ENCODE measurements at regions not wholly inside any gene's neighbourhood (a gene's known extent, or its start where the extent isn't known, plus 50 kb on each side); places are given as distances from the start of the nearest gene placed in this dataset.

DNA sequence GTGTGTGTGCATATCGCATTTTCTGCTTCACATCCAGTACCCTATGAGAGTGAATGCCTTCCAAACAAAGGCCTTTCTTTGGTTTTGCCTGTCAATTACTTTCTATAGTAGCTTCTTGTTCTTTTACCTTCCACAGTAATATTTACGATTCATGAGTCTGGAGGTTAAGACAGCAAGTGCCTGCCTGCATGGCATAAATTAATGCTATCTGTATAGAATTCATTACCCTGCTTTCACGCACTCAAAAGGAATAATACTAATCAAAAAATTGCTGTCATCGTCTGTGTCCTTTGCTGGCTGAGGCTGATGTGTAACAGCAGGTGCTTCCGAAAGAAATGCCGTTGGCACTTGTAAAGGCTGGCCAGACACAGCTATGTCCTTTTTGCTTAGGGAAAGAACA is 1304.4 kb upstream of the CDH6 start:
- Histone ChIP-seq H3K27me3 (ENCODE audit: insufficient read depth, low read length, poor library complexity) (no peaks in the 10 kb centered on the region), H2AFZ (ENCODE audit: low read depth, low read length) (no peak overlapping the region), H3K4me3 (ENCODE audit: low read depth in 1 of 2, low read length in 2 of 2) (no peak overlapping the region), H3K79me2 (ENCODE audit: insufficient read depth, low read length) (no peaks in the 10 kb centered on the region), H3K4me2 (ENCODE audit: insufficient read depth, low read length) (no peak overlapping the region), H3K4me1 (ENCODE audit: insufficient read depth, low read length) (no peaks in the 10 kb centered on the region), H3K36me3 (ENCODE audit: insufficient read depth, low read length) (no peaks in the 10 kb centered on the region), H4K20me1 (ENCODE audit: insufficient read depth, low read length) (no peaks in the 10 kb centered on the region), H3K9ac (ENCODE audit: low read depth, low read length) (no peak overlapping the region), H3K9me3 (ENCODE audit: insufficient read depth, low read length, severe bottlenecking) (no peaks in the 10 kb centered on the region), H3K27ac (ENCODE audit: low read length) (no peak overlapping the region)
- DNase-seq: no peak
- no peak for TF ChIP-seq EZH2 (IDR thresholded peaks at IDR 0.05; ENCODE audit: borderline replicate concordance, low read depth, low read length, severe bottlenecking)
- TF ChIP-seq, protein P1, sequence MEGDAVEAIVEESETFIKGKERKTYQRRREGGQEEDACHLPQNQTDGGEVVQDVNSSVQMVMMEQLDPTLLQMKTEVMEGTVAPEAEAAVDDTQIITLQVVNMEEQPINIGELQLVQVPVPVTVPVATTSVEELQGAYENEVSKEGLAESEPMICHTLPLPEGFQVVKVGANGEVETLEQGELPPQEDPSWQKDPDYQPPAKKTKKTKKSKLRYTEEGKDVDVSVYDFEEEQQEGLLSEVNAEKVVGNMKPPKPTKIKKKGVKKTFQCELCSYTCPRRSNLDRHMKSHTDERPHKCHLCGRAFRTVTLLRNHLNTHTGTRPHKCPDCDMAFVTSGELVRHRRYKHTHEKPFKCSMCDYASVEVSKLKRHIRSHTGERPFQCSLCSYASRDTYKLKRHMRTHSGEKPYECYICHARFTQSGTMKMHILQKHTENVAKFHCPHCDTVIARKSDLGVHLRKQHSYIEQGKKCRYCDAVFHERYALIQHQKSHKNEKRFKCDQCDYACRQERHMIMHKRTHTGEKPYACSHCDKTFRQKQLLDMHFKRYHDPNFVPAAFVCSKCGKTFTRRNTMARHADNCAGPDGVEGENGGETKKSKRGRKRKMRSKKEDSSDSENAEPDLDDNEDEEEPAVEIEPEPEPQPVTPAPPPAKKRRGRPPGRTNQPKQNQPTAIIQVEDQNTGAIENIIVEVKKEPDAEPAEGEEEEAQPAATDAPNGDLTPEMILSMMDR (IDR thresholded peaks at IDR 0.05; ENCODE audit: borderline replicate concordance, extremely low read depth, low read length, poor library complexity, severe bottlenecking): no peak
- ATAC-seq (ENCODE audit: insufficient read depth, low read depth): no peak

DNA sequence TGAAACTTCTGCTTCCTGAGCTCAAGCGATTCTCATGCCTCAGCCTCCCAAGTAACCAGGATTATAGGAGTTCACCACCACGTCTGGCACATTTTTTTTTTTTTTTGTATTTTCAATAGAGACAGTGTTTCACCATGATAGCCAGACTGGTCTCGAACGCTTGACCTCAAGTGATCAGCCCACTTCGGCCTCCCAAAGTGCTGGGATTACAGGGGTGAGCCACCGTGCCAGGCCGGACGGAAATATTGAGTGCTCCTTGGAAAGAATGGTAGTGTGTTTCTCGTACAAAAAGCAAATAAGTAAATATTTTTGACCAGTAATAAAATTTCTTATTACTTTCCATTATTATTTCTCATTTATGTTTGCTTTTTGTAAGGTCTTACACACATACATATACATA is 1307.9 kb upstream of the CDH6 start:
- no peaks in the 10 kb centered on the region for H3K9me3 ChIP-seq (ENCODE audit: insufficient read depth, low read length, severe bottlenecking)
- H3K9ac ChIP-seq (ENCODE audit: low read depth, low read length): no peak overlapping the region
- no peak for TF ChIP-seq EZH2 (IDR thresholded peaks at IDR 0.05; ENCODE audit: borderline replicate concordance, low read depth, low read length, severe bottlenecking)
- TF ChIP-seq, protein P1 (IDR thresholded peaks at IDR 0.05; ENCODE audit: borderline replicate concordance, extremely low read depth, low read length, poor library complexity, severe bottlenecking): no peak
- no peak overlapping the region for H3K4me3 ChIP-seq (ENCODE audit: low read depth in 1 of 2, low read length in 2 of 2)
- H3K36me3 ChIP-seq (ENCODE audit: insufficient read depth, low read length): no peaks in the 10 kb centered on the region
- H3K4me1 ChIP-seq (ENCODE audit: insufficient read depth, low read length): no peaks in the 10 kb centered on the region
- no peak overlapping the region for H3K4me2 ChIP-seq (ENCODE audit: insufficient read depth, low read length)
- H3K27me3 ChIP-seq (ENCODE audit: insufficient read depth, low read length, poor library complexity): no peaks in the 10 kb centered on the region
- ATAC-seq (ENCODE audit: insufficient read depth, low read depth): no peak
- DNase-seq: no peak
- no peaks in the 10 kb centered on the region for H4K20me1 ChIP-seq (ENCODE audit: insufficient read depth, low read length)
- no peak overlapping the region for H2AFZ ChIP-seq (ENCODE audit: low read depth, low read length)
- no peaks in the 10 kb centered on the region for H3K79me2 ChIP-seq (ENCODE audit: insufficient read depth, low read length)
- H3K27ac ChIP-seq (ENCODE audit: low read length): no peak overlapping the region

DNA sequence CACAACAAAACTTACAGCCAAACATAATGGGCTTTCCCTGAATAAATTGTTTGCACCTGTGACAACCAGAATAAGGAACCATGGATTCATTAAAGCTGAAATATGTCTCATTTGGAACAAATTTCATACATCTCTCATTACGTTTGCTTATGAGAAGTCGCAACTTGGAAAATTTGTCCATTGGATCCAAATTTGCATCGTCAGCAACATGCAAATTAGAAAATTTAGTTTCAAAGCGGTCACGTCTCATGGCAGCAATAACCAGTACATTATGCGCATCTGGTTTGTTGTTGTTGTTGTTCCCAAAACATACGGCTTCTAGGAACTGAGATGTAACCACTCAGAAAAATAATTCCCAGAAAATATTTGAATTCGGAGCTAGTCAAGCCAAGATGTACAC is 1311.5 kb upstream of the CDH6 start:
- ATAC-seq (ENCODE audit: insufficient read depth, low read depth) (no peak), DNase-seq (no peak)
- Histone ChIP-seq H3K79me2 (ENCODE audit: insufficient read depth, low read length) (no peaks in the 10 kb centered on the region), H3K27me3 (ENCODE audit: insufficient read depth, low read length, poor library complexity) (no peaks in the 10 kb centered on the region), H3K36me3 (ENCODE audit: insufficient read depth, low read length) (no peaks in the 10 kb centered on the region), H3K4me2 (ENCODE audit: insufficient read depth, low read length) (no peak overlapping the region), H3K4me3 (ENCODE audit: low read depth in 1 of 2, low read length in 2 of 2) (no peak overlapping the region), H2AFZ (ENCODE audit: low read depth, low read length) (no peak overlapping the region), H3K27ac (ENCODE audit: low read length) (no peak overlapping the region), H3K9ac (ENCODE audit: low read depth, low read length) (no peak overlapping the region), H3K9me3 (ENCODE audit: insufficient read depth, low read length, severe bottlenecking) (no peaks in the 10 kb centered on the region), H3K4me1 (ENCODE audit: insufficient read depth, low read length) (no peaks in the 10 kb centered on the region), H4K20me1 (ENCODE audit: insufficient read depth, low read length) (no peaks in the 10 kb centered on the region)
- TF ChIP-seq, protein P1 (IDR thresholded peaks at IDR 0.05; ENCODE audit: borderline replicate concordance, extremely low read depth, low read length, poor library complexity, severe bottlenecking): no peak
- TF ChIP-seq EZH2 (IDR thresholded peaks at IDR 0.05; ENCODE audit: borderline replicate concordance, low read depth, low read length, severe bottlenecking): no peak

DNA sequence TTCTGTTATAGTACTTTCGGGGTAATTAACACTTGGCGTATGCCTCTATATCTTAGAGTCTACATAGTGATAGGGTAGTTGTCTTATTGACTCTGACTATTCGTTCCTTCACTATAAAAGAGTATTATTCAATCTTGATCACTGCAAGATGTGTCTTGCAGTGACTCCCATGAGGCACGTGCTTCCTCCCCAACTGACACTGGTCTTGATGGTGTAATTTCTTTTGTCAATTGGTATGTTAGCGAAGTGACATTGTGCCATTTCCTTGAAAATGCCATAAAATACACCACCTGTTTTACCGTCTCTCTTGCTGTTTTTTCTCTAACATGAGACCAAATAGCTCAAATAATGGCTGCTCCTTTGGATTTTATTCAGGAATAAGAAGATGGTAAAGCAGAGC is 1314.1 kb upstream of the CDH6 start:
- H3K36me3 ChIP-seq (ENCODE audit: insufficient read depth, low read length): no peaks in the 10 kb centered on the region
- H3K27ac ChIP-seq (ENCODE audit: low read length): no peak overlapping the region
- H3K27me3 ChIP-seq (ENCODE audit: insufficient read depth, low read length, poor library complexity): no peaks in the 10 kb centered on the region
- no peak for DNase-seq
- H2AFZ ChIP-seq (ENCODE audit: low read depth, low read length): no peak overlapping the region
- no peak overlapping the region for H3K9ac ChIP-seq (ENCODE audit: low read depth, low read length)
- no peaks in the 10 kb centered on the region for H3K79me2 ChIP-seq (ENCODE audit: insufficient read depth, low read length)
- TF ChIP-seq, protein P1 (IDR thresholded peaks at IDR 0.05; ENCODE audit: borderline replicate concordance, extremely low read depth, low read length, poor library complexity, severe bottlenecking): no peak
- TF ChIP-seq EZH2 (IDR thresholded peaks at IDR 0.05; ENCODE audit: borderline replicate concordance, low read depth, low read length, severe bottlenecking): no peak
- H3K9me3 ChIP-seq (ENCODE audit: insufficient read depth, low read length, severe bottlenecking): no peaks in the 10 kb centered on the region
- no peak overlapping the region for H3K4me2 ChIP-seq (ENCODE audit: insufficient read depth, low read length)
- H3K4me1 ChIP-seq (ENCODE audit: insufficient read depth, low read length): no peaks in the 10 kb centered on the region
- ATAC-seq (ENCODE audit: insufficient read depth, low read depth): no peak
- H3K4me3 ChIP-seq (ENCODE audit: low read depth in 1 of 2, low read length in 2 of 2): no peak overlapping the region
- H4K20me1 ChIP-seq (ENCODE audit: insufficient read depth, low read length): no peaks in the 10 kb centered on the region

All from DND-41 (cell line).